ENCODE measurements at regions not wholly inside any gene's neighbourhood (a gene's known extent, or its start where the extent isn't known, plus 50 kb on each side); places are given as distances from the start of the nearest gene placed in this dataset.

DNA sequence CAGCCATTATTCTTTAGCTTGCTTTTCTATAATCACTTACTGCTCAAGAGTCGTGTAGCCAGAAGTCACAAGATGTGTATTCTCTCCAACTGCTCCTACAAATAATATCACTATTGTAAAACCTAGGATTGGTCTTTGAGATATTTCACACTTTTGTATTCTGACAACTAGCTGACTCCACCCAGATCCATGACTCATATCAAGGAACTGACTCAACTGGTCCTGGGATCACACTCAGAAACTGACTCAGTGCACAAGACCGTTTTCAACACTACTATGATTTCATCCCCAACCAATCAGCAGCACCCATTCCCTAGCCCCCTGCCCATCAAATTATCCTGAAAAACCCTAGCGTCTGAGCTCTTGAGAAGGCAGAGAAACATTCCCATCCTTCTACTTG lies 56.5 kb upstream of the ORC5 start:
- Histone ChIP-seq H3K4me3 (ENCODE audit: severe bottlenecking) (no peak overlapping the region), H3K36me3 (ENCODE audit: low read depth) (no peaks in the 10 kb centered on the region), H3K4me1 (ENCODE audit: insufficient read depth, poor library complexity, severe bottlenecking) (no peaks in the 10 kb centered on the region), H3K9me3 (ENCODE audit: severe bottlenecking) (no peaks in the 10 kb centered on the region), H3K27me3 (ENCODE audit: insufficient read depth, poor library complexity, severe bottlenecking) (peaks cover 4% of the 10 kb centered on the region), H3K27ac (ENCODE audit: poor library complexity, severe bottlenecking) (no peak overlapping the region)
- TF ChIP-seq, protein P1, sequence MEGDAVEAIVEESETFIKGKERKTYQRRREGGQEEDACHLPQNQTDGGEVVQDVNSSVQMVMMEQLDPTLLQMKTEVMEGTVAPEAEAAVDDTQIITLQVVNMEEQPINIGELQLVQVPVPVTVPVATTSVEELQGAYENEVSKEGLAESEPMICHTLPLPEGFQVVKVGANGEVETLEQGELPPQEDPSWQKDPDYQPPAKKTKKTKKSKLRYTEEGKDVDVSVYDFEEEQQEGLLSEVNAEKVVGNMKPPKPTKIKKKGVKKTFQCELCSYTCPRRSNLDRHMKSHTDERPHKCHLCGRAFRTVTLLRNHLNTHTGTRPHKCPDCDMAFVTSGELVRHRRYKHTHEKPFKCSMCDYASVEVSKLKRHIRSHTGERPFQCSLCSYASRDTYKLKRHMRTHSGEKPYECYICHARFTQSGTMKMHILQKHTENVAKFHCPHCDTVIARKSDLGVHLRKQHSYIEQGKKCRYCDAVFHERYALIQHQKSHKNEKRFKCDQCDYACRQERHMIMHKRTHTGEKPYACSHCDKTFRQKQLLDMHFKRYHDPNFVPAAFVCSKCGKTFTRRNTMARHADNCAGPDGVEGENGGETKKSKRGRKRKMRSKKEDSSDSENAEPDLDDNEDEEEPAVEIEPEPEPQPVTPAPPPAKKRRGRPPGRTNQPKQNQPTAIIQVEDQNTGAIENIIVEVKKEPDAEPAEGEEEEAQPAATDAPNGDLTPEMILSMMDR (IDR thresholded peaks at IDR 0.05; ENCODE audit: poor library complexity, severe bottlenecking) = no peak
- ATAC-seq (ENCODE audit: low read depth) (peak; percentile 72; the same call in 1 of the 3 replicates), DNase-seq (ENCODE audit: low spot score) (no peak)

DNA sequence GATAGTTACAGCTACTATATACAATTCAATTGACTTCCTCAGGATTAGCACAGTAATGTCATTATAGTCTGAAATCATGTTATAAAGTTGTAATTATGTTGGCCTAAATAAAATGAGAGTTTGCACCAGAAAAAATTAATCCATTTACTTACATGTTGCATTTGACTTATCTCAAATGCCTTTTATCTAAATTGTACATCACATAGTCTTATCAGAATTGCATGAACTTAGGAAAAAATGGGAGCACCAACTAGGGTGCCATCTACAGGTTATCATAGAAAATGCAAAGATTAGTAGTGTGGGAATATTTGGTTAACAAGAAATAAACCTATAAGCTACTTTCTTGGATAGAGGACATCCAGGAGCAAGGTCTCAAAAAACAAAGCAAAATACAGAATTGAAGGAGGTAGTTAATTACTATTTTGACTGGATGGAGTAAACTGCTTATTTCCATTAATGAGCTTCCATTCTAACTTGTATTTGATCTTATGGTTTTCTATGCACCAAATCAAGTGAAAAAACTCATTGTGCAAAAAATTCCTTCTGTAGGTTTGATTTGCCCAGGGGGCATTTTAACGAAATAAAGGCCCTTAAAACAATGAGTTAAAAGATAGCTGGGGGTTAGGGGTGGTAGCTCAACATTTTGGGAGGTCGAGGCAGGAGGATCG lies 60.0 kb upstream of the ORC5 start:
- no peaks in the 10 kb centered on the region for H3K9me3 ChIP-seq (ENCODE audit: severe bottlenecking)
- H3K4me1 ChIP-seq (ENCODE audit: insufficient read depth, poor library complexity, severe bottlenecking) = no peaks in the 10 kb centered on the region
- H3K36me3 ChIP-seq (ENCODE audit: low read depth) = no peaks in the 10 kb centered on the region
- ATAC-seq (ENCODE audit: low read depth) (no peak), DNase-seq (ENCODE audit: low spot score) (no peak)
- TF ChIP-seq, protein P1 (IDR thresholded peaks at IDR 0.05; ENCODE audit: poor library complexity, severe bottlenecking) = peak; percentile 76
- peaks cover 8% of the 10 kb centered on the region for H3K27me3 ChIP-seq (ENCODE audit: insufficient read depth, poor library complexity, severe bottlenecking)
- no peak overlapping the region for H3K27ac ChIP-seq (ENCODE audit: poor library complexity, severe bottlenecking)
- H3K4me3 ChIP-seq (ENCODE audit: severe bottlenecking) = no peak overlapping the region

DNA sequence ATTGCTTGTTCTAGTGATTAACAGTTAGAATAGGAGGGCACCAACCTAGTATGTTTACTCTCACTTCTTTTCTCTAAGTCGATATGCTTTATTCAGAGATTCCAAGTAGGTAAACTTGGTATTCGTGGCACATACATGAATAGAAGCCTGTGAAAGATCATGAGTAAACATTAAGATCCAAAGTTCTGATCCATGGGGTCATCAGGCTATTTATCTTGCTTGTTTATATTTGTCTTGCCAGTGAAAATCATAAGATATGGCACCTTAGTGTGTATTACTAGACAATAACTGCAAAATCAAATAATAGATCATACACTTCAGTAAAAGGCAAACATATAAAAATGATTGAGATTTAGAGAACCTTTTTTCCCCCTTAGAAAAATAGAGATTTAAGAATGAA lies 56.5 kb upstream of the LHFPL3 start:
- no peaks in the 10 kb centered on the region for H3K9me3 ChIP-seq (ENCODE audit: severe bottlenecking)
- H3K27ac ChIP-seq (ENCODE audit: poor library complexity, severe bottlenecking) = no peak overlapping the region
- no peak for DNase-seq (ENCODE audit: low spot score)
- no peak for ATAC-seq (ENCODE audit: low read depth)
- no peaks in the 10 kb centered on the region for H3K36me3 ChIP-seq (ENCODE audit: low read depth)
- TF ChIP-seq, protein P1 (IDR thresholded peaks at IDR 0.05; ENCODE audit: poor library complexity, severe bottlenecking) = no peak
- H3K27me3 ChIP-seq (ENCODE audit: insufficient read depth, poor library complexity, severe bottlenecking) = peaks cover 10% of the 10 kb centered on the region
- no peak overlapping the region for H3K4me3 ChIP-seq (ENCODE audit: severe bottlenecking)
- no peaks in the 10 kb centered on the region for H3K4me1 ChIP-seq (ENCODE audit: insufficient read depth, poor library complexity, severe bottlenecking)

DNA sequence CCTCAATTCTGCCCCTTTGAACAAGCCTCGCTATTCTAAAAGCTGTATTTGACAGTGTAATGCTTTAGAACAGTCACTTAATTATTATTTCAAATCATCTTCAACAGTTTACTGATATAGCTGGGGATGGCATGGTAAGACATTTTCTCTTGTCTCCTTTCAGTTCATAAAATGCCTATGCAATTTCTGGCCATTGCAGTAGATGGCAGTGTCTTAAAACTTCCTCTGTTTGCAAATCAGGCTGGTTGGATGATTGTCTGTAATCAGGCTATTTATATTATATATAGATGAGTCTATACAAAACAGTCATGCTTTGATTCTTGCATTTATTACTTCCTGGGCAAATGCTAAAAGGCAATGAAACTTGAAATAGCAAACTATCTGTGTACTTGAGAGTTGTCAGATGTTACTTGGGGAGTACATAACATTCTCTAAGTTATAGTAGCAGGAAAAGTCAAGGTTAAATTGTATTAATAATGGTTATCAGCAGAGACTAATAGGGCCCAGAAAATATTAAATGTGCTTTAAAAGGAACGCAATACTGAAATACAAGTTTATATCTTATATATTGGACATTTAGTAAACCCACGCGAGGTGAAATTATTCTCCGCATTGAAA lies 55.5 kb upstream of the LHFPL3 start:
- H3K27ac ChIP-seq (ENCODE audit: poor library complexity, severe bottlenecking) = no peak overlapping the region
- peak; percentile 46; the same call in 1 of the 3 replicates for ATAC-seq (ENCODE audit: low read depth)

More for the DNA sequence above, 55.5 kb upstream of the LHFPL3 start:
- no peak for DNase-seq (ENCODE audit: low spot score)
- no peaks in the 10 kb centered on the region for H3K9me3 ChIP-seq (ENCODE audit: severe bottlenecking)
- TF ChIP-seq, protein P1 (IDR thresholded peaks at IDR 0.05; ENCODE audit: poor library complexity, severe bottlenecking) = peak; percentile 73
- H3K4me3 ChIP-seq (ENCODE audit: severe bottlenecking) = no peak overlapping the region
- H3K4me1 ChIP-seq (ENCODE audit: insufficient read depth, poor library complexity, severe bottlenecking) = no peaks in the 10 kb centered on the region
- H3K36me3 ChIP-seq (ENCODE audit: low read depth) = no peaks in the 10 kb centered on the region
- H3K27me3 ChIP-seq (ENCODE audit: insufficient read depth, poor library complexity, severe bottlenecking) = peaks cover 10% of the 10 kb centered on the region

Measured in RWPE2 (cell line).